Upper lobe of left lung (tissue), 4 donors: ENCODE measurements at regions not wholly inside any gene's neighbourhood (a gene's known extent, or its start where the extent isn't known, plus 50 kb on each side); places are given as distances from the start of the nearest gene placed in this dataset.

Experiments used
- POLR2AphosphoS5 ChIP-seq, 2 donors: sonication (generic); formaldehyde crosslinking; IDR thresholded peaks; one replicate each; pipeline ENCODE4 v1.5.1; 2017; ENCODE audit warnings: antibody characterized with exemption in 2 of 2
- TF ChIP-seq, protein P1 (sequence below), 6 experiments: fragments of 450-650 bp in 4 of 6; fragments of 200-600 bp in 2 of 6; sonication (generic) in 2 of 6; IDR thresholded peaks; one replicate each; pipeline ENCODE4 v1.5.1; 2016 to 2019; ENCODE audit warnings: antibody characterized with exemption in 6 of 6

- TF ChIP-seq, protein P1, sequence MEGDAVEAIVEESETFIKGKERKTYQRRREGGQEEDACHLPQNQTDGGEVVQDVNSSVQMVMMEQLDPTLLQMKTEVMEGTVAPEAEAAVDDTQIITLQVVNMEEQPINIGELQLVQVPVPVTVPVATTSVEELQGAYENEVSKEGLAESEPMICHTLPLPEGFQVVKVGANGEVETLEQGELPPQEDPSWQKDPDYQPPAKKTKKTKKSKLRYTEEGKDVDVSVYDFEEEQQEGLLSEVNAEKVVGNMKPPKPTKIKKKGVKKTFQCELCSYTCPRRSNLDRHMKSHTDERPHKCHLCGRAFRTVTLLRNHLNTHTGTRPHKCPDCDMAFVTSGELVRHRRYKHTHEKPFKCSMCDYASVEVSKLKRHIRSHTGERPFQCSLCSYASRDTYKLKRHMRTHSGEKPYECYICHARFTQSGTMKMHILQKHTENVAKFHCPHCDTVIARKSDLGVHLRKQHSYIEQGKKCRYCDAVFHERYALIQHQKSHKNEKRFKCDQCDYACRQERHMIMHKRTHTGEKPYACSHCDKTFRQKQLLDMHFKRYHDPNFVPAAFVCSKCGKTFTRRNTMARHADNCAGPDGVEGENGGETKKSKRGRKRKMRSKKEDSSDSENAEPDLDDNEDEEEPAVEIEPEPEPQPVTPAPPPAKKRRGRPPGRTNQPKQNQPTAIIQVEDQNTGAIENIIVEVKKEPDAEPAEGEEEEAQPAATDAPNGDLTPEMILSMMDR (IDR thresholded peaks at IDR 0.05) = no peak
- TF ChIP-seq POLR2AphosphoS5 (IDR thresholded peaks at IDR 0.05) = no peak
These were observed 92.2 kb upstream of the ALCAM start for GRCh38 chr3:105274536-105274935.
